ENCODE measurements at regions not wholly inside any gene's neighbourhood (a gene's known extent, or its start where the extent isn't known, plus 50 kb on each side); places are given as distances from the start of the nearest gene placed in this dataset.
"Not testable (repeated sequence)": the region's sequence is repeated elsewhere in the genome, so short reads cannot be mapped to it uniquely, and the experiment has no call there.

DNA sequence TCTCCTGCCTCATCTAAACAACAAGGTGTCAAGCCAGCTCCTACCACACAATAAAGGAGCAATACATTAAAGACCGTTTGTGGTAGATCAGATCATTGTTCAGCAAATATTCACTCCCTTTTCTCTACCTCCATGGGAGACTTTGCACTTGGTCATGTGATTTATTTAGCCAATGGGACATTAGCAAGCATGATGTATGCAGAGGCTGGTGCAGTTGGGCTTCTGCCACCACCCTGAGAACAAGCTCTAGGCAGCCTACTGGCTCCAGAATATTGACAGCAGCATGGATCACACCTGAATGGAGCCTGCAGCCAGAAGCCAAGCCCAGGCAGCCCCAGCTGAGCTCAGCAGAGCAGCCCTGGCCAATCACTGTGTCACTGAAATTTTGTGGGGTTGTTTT lies 99.4 kb upstream of the UBE2E2 start:
- DNase-seq, result no peak

DNA sequence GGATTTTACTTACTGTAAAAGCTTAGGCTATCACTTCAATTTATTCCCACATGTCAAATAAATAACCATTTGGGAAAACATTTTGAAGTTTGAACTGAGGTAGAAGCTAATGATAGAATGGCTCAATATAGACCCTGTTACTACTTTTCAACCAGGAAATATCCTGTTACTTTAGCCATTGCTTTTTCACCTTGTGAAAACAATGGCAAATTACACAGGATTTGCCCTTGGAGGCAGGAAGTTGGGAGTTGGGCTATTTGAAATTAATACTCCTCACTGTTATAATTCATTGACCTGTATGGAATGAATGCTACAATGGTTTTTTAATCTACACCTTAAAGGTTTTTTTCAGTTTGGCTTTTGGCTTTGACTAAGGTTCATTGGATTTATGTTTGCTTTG lies 98.1 kb upstream of the UBE2E2 start:
- no peak for DNase-seq

DNA sequence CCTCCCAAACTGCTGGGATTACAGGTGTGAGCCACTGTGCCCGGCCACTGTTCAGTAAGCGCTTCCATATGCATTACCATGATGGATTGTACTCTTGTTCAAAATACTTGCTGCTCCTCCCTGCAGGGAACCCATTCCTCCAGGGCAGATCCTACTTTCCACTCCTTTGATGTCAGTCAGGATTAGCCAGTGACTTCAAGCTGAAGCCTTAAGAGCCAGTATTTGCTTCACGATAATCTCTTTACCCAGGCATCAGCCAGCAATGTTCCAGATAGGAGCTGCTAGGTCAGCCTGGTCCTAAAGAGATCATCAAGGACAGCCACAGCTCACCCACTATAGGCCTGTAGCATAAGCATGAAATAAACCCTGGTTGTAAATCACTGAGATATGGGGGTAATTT lies 96.5 kb upstream of the UBE2E2 start:
- DNase-seq, result no peak

DNA sequence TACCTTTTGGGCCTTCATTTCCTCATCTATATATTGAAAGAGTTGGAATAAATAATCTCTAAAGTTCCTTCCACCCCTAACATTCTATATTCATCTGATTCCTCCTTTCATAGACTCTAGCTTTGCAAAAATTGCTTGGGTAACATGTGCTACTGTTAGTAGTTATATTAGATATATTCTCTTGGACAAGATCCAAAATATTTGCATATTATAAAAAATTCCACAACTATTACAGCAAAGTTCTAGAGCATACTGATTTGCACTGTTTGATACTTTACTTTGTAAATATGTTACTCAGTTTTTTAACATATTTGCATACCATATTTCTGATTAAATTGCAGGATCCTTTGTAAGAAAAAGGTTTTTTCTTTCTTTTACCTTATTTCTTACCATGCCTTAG lies 95.9 kb upstream of the UBE2E2 start:
- DNase-seq, result no peak

DNA sequence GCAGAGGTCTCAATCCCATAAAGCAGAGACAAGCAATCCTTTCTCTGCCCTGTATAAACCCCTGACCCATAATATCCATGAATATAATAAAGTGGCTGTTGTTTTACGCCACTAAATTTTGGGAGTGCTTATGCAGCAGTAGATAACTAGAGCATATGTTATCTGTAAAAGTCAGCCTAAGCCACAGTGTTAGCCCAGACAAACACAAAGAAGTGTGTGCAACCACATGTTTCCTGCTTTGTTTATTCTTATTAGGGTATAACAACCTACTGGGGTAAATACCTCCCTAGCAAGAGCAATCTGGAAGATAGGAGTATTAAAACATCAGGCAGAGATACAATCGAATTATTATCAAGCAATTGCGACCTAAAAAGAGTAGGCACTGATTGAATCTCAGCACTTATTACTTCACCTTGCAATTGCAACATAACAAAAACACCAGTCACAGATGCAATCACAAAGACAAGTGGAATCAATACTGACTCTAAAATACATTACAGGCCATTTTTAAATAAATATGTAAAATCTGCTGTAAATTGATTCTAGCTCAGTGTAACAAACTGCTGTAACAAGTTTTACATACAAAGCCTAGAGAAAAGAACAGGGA lies 94.6 kb upstream of the UBE2E2 start:
- no peak for DNase-seq

DNA sequence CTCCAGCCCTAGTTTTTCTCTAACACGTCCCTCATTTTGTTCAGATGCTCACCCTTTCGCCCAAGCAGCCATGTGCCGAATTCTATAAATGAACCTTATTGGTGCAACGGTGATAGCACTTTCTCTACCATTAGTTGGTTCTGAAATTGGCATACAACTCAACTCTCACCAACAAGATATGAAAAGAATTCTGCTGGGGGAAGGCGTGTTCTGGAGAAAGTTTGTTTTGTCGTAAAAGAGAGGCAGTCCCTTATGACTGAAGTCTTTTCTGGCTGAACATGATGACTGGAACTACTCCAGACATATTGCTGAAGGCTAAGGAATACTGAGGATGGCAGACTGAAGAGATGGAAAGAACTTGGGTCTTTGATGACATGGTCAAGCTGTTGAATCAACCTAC lies 91.8 kb upstream of the UBE2E2 start:
- DNase-seq, result no peak

DNA sequence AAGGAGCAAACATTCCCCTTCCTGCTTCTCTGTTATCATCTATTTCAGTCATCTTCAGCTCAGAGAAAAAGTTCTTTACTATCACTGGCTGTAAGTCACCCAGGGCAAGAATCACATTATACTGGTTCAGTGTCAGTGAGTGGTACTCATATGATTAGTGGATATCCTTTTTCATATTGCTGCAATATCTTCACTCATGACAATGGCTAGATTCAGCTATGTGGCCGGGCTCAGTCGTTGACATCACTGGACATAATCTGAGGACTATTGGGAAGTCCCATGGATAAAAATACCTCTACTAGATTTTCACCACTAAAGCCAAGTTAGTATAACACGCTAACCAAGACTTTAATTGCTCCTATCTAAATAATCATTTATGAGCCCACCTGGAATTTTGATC lies 91.3 kb upstream of the UBE2E2 start:
- no peak for DNase-seq

DNA sequence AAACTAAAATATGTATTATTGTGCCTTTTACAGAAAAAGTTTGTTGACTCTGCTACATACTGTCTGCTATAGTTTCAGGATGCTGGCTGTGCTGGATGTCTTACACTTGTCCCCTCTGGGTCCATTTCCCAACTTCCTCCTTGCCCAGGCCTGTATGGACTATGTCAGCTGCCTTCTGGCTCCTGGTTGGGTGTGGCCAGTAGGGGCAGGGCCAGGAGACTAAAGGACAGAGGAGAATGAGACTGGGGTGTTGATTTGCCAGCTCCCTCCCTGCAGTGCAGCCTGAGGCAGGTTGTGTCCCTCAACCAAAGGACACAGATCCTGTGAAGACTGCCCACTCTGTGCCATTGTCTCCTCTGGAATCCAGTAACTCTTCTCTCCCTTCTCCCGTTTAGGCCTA lies 90.6 kb upstream of the UBE2E2 start:
- DNase-seq, result no peak

DNA sequence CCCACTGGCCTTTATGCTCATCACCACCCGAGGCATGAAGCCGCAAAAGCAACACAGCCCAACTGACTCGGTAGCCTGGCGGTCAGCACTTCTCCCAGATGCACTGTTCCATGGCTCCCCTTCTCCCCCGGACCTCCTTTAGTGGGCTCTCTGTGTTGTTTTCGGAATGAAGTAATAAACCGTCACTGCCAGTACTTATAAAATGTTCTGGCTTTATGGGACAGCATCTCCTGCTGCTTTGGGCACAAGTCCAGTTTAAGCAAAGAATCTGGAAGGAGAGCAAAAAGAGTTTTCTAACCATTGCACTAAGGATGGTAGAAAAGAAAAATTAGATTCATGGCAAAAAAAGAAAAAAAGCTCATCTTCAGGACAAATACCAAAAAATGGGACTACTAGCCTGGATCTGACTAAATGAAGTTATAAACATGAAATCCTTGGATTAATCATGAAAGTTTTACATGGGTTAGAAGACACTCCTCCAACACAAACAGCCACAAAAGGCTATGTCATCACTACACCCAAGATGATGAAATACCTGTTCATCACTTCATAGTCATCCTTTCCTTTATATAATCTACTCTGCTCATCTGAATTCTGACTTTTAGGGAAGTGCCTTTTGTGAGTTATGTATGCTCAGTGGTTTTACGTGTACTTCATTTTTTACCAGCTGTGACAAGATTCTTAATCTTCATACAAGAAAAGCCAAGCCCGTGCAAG lies 89.5 kb upstream of the UBE2E2 start:
- no peak for DNase-seq

DNA sequence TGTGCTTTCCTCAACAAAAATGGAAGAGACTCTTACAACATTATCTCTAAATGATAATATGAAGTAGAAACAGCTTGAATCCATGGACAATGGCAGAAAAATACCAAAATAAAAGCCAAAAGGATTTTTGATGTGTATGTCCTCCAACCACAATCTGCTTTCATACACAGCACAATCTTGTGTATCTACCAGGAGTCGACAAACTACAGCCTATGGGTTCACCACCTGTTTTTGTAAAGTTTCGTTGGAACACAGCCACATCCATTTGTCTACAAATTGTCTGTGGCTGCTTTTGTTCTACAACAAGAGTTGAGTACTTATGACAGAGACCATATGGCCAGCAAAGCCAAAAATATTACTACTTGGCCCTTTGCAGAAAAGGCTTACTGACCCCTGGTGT lies 88.7 kb upstream of the UBE2E2 start:
- DNase-seq, result no peak

DNA sequence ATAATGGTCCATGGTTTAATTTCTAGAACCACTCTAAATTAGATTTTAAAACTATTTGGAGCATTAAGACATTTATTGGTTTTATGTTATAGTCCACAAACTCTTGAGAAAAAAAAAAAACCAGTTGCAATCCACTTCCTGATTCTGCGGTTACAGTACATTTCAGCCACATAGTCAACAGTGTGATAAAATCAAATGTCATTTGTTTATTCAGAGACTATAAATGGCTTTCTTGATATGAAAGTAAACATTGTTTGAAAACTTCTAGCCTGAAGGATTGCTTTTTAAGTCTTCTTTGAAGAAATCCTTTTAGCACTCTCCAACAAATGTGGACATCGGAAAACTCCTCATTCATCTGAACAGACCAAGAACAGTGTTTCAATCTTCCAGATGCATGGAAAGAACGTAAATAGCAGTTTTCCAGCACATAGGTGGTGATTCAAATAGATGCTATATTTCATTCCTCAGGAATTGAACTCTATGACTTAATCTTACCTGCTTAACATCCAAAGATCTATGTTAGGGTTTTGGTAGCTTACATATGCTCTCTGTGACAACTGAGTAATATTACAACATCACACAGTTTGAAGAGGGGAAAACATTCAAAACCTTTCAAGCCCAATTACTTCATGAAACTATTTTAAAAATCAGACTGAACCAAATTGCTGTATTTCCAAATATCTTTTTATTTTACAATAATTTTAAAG lies 87.8 kb upstream of the UBE2E2 start:
- DNase-seq, result no peak

DNA sequence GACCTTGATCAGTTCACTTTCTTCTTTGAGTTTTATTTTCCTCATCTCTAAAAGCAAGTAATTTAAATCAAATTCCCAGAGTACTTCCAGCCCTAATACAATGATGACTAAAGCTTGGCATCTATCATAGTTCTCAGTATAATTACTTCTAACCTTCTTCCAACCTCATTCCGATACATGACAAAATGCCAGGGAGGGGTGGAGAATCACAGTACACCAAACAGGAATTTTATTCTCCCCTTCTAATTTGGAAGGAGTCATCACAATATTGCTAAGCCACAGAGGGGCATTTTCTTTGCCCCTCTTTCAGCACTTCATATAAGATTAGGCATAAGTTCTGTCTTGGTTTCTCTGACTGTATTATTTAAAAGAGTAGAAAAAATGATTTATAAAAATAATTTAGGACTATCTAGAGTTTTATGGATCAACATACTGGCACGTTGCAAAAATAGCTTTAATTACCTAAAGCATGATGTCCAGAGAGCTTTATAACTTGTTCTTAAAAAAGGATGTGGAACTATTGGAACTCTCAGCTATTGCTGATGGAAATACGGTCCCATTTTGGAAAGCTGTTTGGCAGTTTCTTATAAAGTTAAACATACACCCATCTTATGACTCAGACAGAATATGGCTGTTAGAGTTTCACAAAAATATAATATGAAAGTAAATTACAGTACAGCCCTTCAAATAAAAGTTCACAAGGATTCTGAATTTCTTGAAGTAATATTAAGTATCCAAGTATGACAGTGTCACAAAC lies 86.9 kb upstream of the UBE2E2 start:
- DNase-seq, result no peak

DNA sequence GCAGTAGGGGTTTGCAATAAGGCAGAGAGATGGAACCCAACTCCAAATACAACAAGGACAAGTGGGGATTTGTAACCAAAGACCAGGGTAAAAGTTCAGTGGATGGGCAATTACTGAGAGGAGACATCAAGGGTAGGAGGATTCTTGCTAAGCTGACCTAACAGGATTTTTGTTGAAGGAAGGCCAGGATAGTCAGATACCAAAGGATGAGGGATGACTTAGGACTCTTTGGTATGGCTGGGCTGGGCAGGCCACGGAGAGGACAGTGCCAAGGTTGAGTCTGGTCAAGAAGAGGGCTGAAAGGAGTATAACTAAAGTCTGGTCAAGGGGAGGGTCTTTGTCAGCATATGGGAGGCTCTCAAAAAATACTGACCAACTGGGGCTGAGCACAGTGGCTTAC lies 85.3 kb upstream of the UBE2E2 start:
- DNase-seq, result no peak

DNA sequence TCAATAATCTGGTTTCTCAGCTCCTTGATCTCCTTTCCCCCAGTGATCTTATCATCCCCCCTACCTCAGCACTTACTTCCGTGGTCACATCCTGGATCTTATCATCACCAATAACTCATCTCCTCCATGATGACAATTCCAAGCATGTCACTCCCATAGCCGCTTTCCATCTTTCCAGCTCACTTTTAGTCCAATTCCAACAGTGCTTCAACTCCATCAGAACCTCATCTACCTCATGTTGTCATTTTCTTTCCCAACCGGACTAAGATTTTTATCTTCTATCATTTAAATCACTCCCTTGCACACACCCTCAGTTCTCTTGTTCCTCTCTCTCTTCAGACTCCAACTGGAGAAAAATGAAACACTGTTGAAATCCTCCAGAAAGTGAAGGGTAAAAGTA lies 75.9 kb upstream of the UBE2E2 start:
- no peak for DNase-seq

DNA sequence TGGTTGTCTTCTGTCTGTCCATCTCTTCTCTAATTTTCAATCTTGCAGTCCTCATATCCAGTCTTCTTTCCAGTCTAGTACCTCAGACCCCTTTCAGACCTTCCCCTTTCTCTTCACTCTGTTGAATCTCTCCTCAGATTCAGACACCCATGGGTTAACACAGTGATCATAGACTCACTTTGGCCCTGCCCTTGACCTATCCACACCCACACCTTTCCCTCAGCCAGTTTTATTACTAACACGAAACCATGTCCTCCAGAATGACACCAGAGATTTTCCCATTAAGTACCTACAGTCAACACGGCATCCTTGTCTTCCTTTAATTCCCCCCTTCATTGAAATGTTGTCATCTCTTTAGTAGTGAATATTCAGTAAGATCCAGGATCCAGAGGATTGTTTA lies 74.5 kb upstream of the UBE2E2 start:
- DNase-seq, result no peak

DNA sequence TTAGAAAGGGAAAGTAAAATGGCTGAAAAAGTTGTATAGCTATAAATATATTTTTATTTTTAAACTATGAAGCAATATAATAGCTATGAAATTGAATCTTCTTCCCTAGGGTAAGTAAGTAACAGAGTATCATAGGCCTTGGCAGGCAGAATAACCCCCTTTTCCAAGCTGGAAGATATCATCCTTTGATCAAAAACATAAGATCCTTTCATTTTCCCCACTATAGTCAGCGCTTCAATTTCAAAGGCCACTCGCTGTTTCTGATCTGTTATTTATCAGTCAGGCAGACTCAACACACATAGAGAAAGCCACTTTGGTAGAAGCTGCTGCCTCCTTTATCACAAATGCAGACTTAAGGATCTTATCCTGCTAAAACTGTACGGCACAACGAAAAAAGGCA lies 74.0 kb upstream of the UBE2E2 start:
- no peak for DNase-seq

DNA sequence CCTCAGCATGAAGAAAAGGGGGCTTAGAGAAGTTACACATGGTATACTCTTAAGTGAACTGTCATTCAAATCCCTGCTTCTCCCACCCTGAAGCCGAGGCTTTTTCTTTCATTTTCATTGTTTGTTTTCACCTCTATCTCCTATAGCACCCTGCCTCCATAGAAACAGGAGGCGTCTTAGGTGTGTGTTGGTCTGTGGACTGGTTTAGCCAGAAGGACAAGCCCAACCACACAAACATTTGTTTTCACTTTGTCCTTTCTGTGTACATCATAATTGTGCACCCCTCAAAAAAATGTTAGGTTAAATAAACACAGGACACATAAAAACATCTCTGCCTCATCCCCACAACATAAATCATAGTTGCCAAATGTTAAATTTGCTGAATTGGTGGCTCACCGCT lies 73.3 kb upstream of the UBE2E2 start:
- DNase-seq, result no peak

DNA sequence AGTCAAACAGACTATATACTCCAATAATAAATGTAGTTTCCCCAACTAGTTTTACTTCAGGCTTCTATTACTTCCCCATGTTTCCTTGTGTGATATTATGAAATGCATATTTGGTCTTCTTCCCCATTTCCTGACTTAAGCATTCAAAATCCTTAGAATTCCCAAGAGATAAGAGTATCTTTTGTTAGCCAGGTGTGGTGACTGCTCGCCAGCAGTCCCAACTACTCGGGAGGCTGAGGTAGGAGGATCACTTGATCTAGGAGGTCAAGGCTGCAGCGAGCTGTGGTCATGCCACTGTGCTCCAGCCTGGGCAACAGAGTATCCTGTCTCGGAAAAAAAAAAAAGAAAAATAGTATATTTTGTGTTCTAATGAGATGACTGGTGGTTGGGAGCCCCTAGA lies 72.7 kb upstream of the UBE2E2 start:
- DNase-seq, result no peak

DNA sequence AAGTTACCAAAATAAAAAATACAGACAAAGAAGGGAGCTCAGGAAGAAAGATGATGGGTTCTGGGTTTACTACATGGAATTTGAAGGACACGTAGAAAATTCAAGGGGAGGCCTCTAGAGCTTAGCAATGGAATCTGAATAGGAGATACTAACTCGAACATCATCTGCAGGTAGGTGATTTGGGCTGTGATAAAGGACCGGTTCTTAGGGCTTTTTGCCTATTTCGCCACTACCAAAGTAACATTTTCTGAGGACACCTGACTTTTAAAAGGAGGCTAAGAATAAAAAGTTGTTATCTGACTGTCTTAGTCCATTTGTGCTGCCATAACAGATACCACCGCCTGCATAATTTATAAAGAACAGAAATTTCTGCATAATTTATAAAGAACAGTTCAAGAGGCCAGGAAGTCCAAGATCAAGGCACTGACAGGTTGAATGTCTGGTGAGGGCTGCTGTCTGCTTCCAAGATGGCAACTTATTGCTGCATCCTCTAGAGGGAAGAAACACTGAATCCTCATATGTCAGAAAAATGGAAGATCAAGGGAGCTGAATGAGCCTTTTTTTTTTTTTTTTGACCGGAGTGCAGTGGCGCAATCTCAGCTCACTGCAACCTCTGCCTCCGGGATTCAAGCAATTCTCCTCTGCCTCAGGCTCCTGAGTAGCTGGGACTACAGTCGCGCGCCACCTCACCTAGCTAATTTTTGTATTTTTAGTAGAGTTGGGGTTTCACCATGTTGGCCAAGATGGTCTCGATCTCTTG lies 67.9 kb upstream of the UBE2E2 start:
- no peak for DNase-seq

DNA sequence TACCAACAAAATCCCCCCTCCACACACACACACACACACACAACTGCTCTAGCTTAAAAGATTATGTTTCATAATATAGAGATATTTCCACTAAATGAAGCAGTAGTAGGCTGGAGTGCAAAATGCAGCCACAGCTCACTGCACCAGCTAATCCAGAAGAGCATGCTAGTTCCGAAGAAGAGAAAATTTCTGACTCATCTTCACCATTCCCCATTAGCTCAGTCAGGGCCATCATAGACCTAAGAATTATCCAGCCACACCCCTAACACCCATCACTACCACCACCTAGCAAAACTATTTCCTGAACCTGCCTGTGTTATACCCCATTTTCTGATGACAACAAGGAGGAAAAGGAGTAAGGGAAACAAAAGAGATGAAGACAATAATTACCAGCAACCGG lies 67.1 kb upstream of the UBE2E2 start:
- DNase-seq, result no peak

DNA sequence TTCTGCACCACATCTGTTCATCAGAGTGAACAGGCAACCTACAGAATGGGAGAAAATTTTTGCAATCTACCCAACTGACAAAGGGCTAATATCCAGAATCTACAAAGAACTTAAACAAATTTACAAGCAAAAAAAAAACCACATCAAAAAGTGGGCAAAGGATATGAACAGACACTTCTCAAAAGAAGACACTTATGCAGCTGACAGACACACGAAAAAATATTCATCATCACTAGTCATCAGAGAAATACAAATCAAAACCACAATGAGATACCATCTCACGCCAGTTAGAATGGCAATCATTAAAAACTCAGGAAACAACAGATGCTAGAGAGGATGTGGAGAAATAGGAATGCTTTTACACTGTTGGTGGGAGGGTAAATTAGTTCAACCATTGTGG lies 59.1 kb upstream of the UBE2E2 start:
- not testable (repeated sequence) for DNase-seq

DNA sequence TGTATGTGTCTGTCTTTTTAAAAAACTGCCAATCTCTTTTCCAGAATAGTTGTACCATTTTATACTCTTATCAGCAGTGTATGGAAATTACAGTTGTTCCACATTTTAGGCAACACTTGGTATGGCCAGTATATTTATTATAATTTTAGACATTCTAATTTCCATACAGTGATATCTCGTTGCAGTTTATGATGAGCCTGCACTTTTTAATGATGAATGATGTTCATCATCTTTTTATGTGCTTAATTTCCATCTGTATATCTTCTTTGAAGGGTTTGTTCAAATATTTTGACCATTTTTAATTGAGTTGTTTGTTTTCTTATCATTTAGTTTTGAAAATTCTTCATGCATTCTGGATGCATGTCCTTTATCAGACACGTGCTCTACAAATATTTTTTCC lies 57.0 kb upstream of the UBE2E2 start:
- DNase-seq, result no peak
